Endodermal cell (in vitro differentiated cells): ENCODE measurements at regions not wholly inside any gene's neighbourhood (a gene's known extent, or its start where the extent isn't known, plus 50 kb on each side); places are given as distances from the start of the nearest gene placed in this dataset.

Experiments used
- DNase-seq: peaks from one replicate; pipeline ENCODE4 v3.0.0-alpha.2; 2017
- H3K27ac ChIP-seq: 2 replicates; pipeline ENCODE4 v1.5.1; 2013; ENCODE audit warnings: mild to moderate bottlenecking, low read depth, low read length, moderate library complexity
- H3K27me3 ChIP-seq: 2 replicates; pipeline ENCODE4 v1.6.1; 2013; ENCODE audit warnings: mild to moderate bottlenecking, low read length, moderate library complexity; ENCODE audit not compliant: insufficient read depth, control insufficient read depth, poor library complexity, severe bottlenecking
- H3K36me3 ChIP-seq: 2 replicates; pipeline ENCODE4 v1.7.0; 2013; ENCODE audit warnings: mild to moderate bottlenecking, low read length, moderate library complexity; ENCODE audit not compliant: control insufficient read depth, insufficient read depth
- H3K4me1 ChIP-seq: one replicate; pipeline ENCODE4 v1.7.0; 2013; ENCODE audit warnings: low read length; ENCODE audit not compliant: control insufficient read depth, insufficient read depth
- H3K4me3 ChIP-seq: 2 replicates; pipeline ENCODE4 v1.5.1; 2013; ENCODE audit warnings: mild to moderate bottlenecking, low read length, moderate library complexity
- H3K9ac ChIP-seq: 2 replicates; pipeline ENCODE4 v1.6.1; 2013; ENCODE audit warnings: mild to moderate bottlenecking, low read length, moderate library complexity; ENCODE audit not compliant: poor library complexity, severe bottlenecking; ENCODE audit errors: extremely low read depth
- H3K9me3 ChIP-seq: 2 replicates; pipeline ENCODE4 v1.6.1; 2013; ENCODE audit warnings: mild to moderate bottlenecking, low read length, moderate library complexity; ENCODE audit not compliant: control insufficient read depth
- H3K27ac Mint-ChIP-seq: 2 replicates; pipeline ENCODE4 v1.8.0; 2020; ENCODE audit warnings: mixed read lengths
- H3K27me3 Mint-ChIP-seq: 2 replicates; pipeline ENCODE4 v1.8.0; 2021; ENCODE audit warnings: mild to moderate bottlenecking, mixed read lengths; ENCODE audit not compliant: insufficient read depth
- H3K36me3 Mint-ChIP-seq: 2 replicates; pipeline ENCODE4 v1.8.0; 2020; ENCODE audit warnings: low read depth, mixed read lengths
- H3K4me1 Mint-ChIP-seq: 2 replicates; pipeline ENCODE4 v1.8.0; 2020; ENCODE audit warnings: mixed read lengths
- H3K4me3 Mint-ChIP-seq: 2 replicates; pipeline ENCODE4 v1.8.0; 2020; ENCODE audit warnings: mild to moderate bottlenecking, moderate library complexity, mixed read lengths
- H3K9me3 Mint-ChIP-seq: 2 replicates; pipeline ENCODE4 v1.8.0; 2020; ENCODE audit warnings: mild to moderate bottlenecking, mixed read lengths
- WGBS, 2 experiments: methylation state at CpG; one replicate each; pipeline versions ENCODE4 v1.1.5 to v1.1.7; 2013; ENCODE audit warnings: missing lambda C conversion rate in 2 of 2, mixed read lengths in 1 of 2; ENCODE audit not compliant: insufficient coverage in 1 of 2, insufficient read length in 1 of 2; 5-methylcytosine and 5-hydroxymethylcytosine counted together
- TF ChIP-seq, protein P1 (sequence below): fragments of 200-600 bp; sonication (generic); conservative IDR thresholded peaks from 2 replicates; pipeline ENCODE4 v1.5.0; 2021; ENCODE audit warnings: antibody characterized with exemption, mild to moderate bottlenecking

- H3K27ac Mint-ChIP-seq, result no peak overlapping the region
- no peaks in the 10 kb centered on the region for H3K9me3 ChIP-seq
- H3K4me3 ChIP-seq, result no peak overlapping the region
- no peaks in the 10 kb centered on the region for H3K4me1 ChIP-seq
- H3K4me1 Mint-ChIP-seq, result peaks cover 15% of the 10 kb centered on the region
- no peaks in the 10 kb centered on the region for H3K36me3 ChIP-seq
- no peak overlapping the region for H3K4me3 Mint-ChIP-seq
- no peaks in the 10 kb centered on the region for H3K27me3 Mint-ChIP-seq
- no peak overlapping the region for H3K9ac ChIP-seq
- H3K9me3 Mint-ChIP-seq, result no peaks in the 10 kb centered on the region
- H3K27me3 ChIP-seq, result no peaks in the 10 kb centered on the region
- TF ChIP-seq, protein P1, sequence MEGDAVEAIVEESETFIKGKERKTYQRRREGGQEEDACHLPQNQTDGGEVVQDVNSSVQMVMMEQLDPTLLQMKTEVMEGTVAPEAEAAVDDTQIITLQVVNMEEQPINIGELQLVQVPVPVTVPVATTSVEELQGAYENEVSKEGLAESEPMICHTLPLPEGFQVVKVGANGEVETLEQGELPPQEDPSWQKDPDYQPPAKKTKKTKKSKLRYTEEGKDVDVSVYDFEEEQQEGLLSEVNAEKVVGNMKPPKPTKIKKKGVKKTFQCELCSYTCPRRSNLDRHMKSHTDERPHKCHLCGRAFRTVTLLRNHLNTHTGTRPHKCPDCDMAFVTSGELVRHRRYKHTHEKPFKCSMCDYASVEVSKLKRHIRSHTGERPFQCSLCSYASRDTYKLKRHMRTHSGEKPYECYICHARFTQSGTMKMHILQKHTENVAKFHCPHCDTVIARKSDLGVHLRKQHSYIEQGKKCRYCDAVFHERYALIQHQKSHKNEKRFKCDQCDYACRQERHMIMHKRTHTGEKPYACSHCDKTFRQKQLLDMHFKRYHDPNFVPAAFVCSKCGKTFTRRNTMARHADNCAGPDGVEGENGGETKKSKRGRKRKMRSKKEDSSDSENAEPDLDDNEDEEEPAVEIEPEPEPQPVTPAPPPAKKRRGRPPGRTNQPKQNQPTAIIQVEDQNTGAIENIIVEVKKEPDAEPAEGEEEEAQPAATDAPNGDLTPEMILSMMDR, result no peak
- H3K27ac ChIP-seq, result no peak overlapping the region
- peaks cover 8% of the 10 kb centered on the region for H3K36me3 Mint-ChIP-seq
- no peak for DNase-seq
- WGBS, 2 experiments, result 60 to 88% methylated on average over 1 to 4 of the region's 4 CpGs
These were observed 291.6 kb downstream of the KLF12 start for GRCh38 chr13:73842626-73843025.

- Mint-ChIP-seq H3K4me3 (no peak overlapping the region), H3K27ac (no peak overlapping the region), H3K4me1 (peaks cover 13% of the 10 kb centered on the region), H3K9me3 (no peaks in the 10 kb centered on the region), H3K27me3 (no peaks in the 10 kb centered on the region), H3K36me3 (peaks cover 8% of the 10 kb centered on the region)
- Histone ChIP-seq H3K9ac (no peak overlapping the region), H3K36me3 (no peaks in the 10 kb centered on the region), H3K27me3 (no peaks in the 10 kb centered on the region), H3K9me3 (no peaks in the 10 kb centered on the region), H3K27ac (no peak overlapping the region), H3K4me1 (no peaks in the 10 kb centered on the region), H3K4me3 (no peak overlapping the region)
- DNase-seq, result no peak
- WGBS, 2 experiments, result 89 to 93% methylated on average over 4 to 5 of the region's 5 CpGs
- TF ChIP-seq, protein P1, result no peak
These were observed 292.0 kb downstream of the KLF12 start for GRCh38 chr13:73842184-73842583.

GRCh38 chr13:73837147-73837546, 297.1 kb downstream of the KLF12 start:
- WGBS, 2 experiments, result 89 to 97% methylated on average over 5 of the region's 5 CpGs
- H3K9ac ChIP-seq, result no peak overlapping the region
- H3K27me3 ChIP-seq, result no peaks in the 10 kb centered on the region
- Mint-ChIP-seq H3K4me3 (no peak overlapping the region), H3K9me3 (no peaks in the 10 kb centered on the region), H3K27ac (no peak overlapping the region), H3K36me3 (no peaks in the 10 kb centered on the region), H3K4me1 (peaks cover 17% of the 10 kb centered on the region), H3K27me3 (no peaks in the 10 kb centered on the region)
- no peaks in the 10 kb centered on the region for H3K9me3 ChIP-seq
- H3K4me1 ChIP-seq, result peaks cover 6% of the 10 kb centered on the region
- H3K4me3 ChIP-seq, result no peak overlapping the region
- no peaks in the 10 kb centered on the region for H3K36me3 ChIP-seq
- TF ChIP-seq, protein P1, result no peak
- H3K27ac ChIP-seq, result no peak overlapping the region
- no peak for DNase-seq
